ENCODE measurements at regions not wholly inside any gene's neighbourhood (a gene's known extent, or its start where the extent isn't known, plus 50 kb on each side); places are given as distances from the start of the nearest gene placed in this dataset.

DNA sequence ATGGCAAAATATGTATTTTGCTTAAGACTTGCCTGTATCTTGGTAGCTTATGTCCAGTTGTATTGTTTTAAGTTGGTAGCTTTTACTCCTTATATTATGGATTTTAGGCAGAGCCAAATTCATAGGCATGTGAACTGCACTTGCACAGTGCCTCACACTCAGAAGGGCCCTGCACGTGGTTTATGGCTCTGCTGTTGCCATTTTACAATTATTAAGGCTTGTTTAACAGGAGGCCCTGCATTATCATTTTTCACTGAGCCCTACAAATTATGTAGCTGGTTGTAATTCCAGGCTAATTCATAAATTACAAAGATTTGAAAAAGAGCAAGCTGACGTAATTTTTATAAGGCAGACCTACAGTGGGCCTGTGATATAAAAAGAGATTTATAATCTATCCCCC, 537.6 kb upstream of the UBE2E2 start:
- no peak for DNase-seq (ENCODE audit: low spot score in 2 of 2)
- no peak for TF ChIP-seq POLR2A (IDR thresholded peaks at IDR 0.05)
- no peak for TF ChIP-seq POLR2AphosphoS5 (IDR thresholded peaks at IDR 0.05)
- TF ChIP-seq, protein P1, sequence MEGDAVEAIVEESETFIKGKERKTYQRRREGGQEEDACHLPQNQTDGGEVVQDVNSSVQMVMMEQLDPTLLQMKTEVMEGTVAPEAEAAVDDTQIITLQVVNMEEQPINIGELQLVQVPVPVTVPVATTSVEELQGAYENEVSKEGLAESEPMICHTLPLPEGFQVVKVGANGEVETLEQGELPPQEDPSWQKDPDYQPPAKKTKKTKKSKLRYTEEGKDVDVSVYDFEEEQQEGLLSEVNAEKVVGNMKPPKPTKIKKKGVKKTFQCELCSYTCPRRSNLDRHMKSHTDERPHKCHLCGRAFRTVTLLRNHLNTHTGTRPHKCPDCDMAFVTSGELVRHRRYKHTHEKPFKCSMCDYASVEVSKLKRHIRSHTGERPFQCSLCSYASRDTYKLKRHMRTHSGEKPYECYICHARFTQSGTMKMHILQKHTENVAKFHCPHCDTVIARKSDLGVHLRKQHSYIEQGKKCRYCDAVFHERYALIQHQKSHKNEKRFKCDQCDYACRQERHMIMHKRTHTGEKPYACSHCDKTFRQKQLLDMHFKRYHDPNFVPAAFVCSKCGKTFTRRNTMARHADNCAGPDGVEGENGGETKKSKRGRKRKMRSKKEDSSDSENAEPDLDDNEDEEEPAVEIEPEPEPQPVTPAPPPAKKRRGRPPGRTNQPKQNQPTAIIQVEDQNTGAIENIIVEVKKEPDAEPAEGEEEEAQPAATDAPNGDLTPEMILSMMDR (IDR thresholded peaks at IDR 0.05): no peak
- H3K36me3 ChIP-seq: no peaks in the 10 kb centered on the region
- H3K4me1 ChIP-seq: no peaks in the 10 kb centered on the region
- H3K27me3 ChIP-seq: no peaks in the 10 kb centered on the region
- no peak overlapping the region for H3K27ac ChIP-seq
- no peaks in the 10 kb centered on the region for H3K9me3 ChIP-seq
- intact Hi-C loops (cut with DNase I; ENCODE audit: low total_unique reads): no loop called here
- no peak overlapping the region for H3K4me3 ChIP-seq

DNA sequence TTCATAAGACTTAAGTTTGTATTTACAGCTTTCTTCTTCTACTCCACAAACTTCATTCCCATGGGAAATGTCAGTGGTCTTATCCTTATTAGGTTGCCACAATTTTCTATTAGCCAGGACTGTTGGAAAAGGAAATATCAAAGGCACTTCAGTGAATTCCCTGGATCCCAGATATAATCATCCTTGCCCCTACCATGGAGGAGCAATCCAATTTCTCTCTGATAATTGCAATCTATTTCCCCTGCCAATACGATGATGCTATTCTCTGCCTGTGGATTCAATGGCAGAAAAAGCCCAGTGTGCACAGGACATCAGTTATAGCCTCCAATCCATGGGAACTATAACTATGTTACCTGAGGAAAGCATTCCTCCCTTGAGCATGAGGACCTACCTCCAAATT, 536.4 kb upstream of the UBE2E2 start:
- TF ChIP-seq, protein P1 (IDR thresholded peaks at IDR 0.05): no peak
- TF ChIP-seq POLR2AphosphoS5 (IDR thresholded peaks at IDR 0.05) (no peak), POLR2A (IDR thresholded peaks at IDR 0.05) (no peak)
- Histone ChIP-seq H3K27me3 (no peaks in the 10 kb centered on the region), H3K4me1 (no peaks in the 10 kb centered on the region), H3K4me3 (no peak overlapping the region), H3K9me3 (no peaks in the 10 kb centered on the region), H3K36me3 (no peaks in the 10 kb centered on the region), H3K27ac (no peak overlapping the region)
- DNase-seq (ENCODE audit: low spot score in 2 of 2): no peak
- intact Hi-C loops (cut with DNase I; ENCODE audit: low total_unique reads): no loop called here

DNA sequence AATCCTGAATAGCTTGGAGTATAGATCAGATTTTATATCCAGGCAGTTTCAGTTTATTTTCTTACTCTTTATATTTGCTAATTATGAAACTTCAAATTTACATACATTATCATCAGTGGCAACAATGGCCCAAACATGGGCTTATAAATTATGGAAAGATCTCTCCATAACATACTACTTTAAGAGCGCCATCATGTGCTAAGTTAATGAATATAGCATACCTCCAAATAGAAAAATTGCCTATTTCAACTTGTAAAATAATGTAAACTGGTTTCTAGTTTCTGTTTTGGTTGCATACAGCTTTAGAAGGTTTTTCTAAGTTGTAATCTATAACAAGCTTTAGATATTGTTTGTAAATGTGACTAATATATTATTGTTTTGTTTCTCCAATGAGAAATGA, 531.3 kb upstream of the UBE2E2 start:
- Histone ChIP-seq H3K9me3 (peaks cover 0 to 4% of the 10 kb centered on the region in 2 donors), H3K27me3 (no peaks in the 10 kb centered on the region), H3K27ac (no peak overlapping the region), H3K4me1 (no peaks in the 10 kb centered on the region), H3K4me3 (no peak overlapping the region), H3K36me3 (no peaks in the 10 kb centered on the region)
- intact Hi-C loops (cut with DNase I; ENCODE audit: low total_unique reads): no loop called here
- TF ChIP-seq POLR2A (IDR thresholded peaks at IDR 0.05) (no peak), POLR2AphosphoS5 (IDR thresholded peaks at IDR 0.05) (no peak)
- TF ChIP-seq, protein P1 (IDR thresholded peaks at IDR 0.05): no peak
- DNase-seq (ENCODE audit: low spot score in 2 of 2): no peak

DNA sequence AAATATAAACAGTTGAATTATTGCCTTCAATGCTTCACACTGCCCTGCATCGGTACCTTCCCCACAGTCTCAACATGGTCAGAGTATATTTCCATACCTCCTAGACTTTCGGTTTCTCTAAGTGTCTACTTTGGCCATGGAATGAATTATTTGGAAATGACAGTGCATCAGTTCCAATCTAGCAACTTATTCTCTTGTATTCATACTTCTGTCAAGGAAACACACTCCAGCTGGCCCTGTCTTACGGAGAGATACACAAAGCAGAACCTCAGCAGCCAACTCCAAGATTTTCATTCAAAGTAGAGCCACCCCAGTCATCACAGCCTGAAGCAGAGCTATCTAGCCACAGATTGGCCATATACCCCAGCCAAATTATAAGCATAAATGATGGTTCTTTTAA, 518.4 kb upstream of the UBE2E2 start:
- DNase-seq (ENCODE audit: low spot score in 2 of 2): no peak
- H3K36me3 ChIP-seq: no peaks in the 10 kb centered on the region
- no peak overlapping the region for H3K4me3 ChIP-seq
- TF ChIP-seq POLR2A (IDR thresholded peaks at IDR 0.05) (no peak), POLR2AphosphoS5 (IDR thresholded peaks at IDR 0.05) (no peak)
- TF ChIP-seq, protein P1 (IDR thresholded peaks at IDR 0.05): no peak
- intact Hi-C loops (cut with DNase I; ENCODE audit: low total_unique reads): no loop called here
- no peaks in the 10 kb centered on the region for H3K4me1 ChIP-seq
- H3K27me3 ChIP-seq: no peaks in the 10 kb centered on the region
- H3K27ac ChIP-seq: no peak overlapping the region
- no peaks in the 10 kb centered on the region for H3K9me3 ChIP-seq

DNA sequence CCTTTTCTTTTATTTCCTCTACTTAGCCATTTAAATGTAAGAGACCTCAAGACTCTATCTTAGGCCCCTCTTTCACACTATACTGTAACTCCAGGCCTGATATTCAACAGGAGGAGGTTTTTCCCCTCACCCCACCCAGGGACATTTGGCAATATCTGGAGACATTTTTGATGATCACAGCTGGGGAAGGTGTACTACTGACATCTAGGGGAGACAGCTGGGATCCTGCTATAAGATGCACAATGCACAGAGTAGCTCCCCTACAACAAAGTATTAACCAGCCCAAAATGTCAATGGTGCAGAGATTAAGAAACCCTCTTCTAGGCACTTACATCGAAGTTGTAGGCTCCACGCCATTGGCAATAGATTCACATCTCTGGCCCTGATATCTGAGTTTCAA, 517.5 kb upstream of the UBE2E2 start:
- TF ChIP-seq POLR2AphosphoS5 (IDR thresholded peaks at IDR 0.05): no peak
- no peak for TF ChIP-seq POLR2A (IDR thresholded peaks at IDR 0.05)
- TF ChIP-seq, protein P1 (IDR thresholded peaks at IDR 0.05): no peak
- Histone ChIP-seq H3K36me3 (no peaks in the 10 kb centered on the region), H3K9me3 (no peaks in the 10 kb centered on the region), H3K27me3 (no peaks in the 10 kb centered on the region), H3K4me3 (no peak overlapping the region), H3K27ac (no peak overlapping the region), H3K4me1 (no peaks in the 10 kb centered on the region)
- DNase-seq (ENCODE audit: low spot score in 2 of 2): no peak
- intact Hi-C loops (cut with DNase I; ENCODE audit: low total_unique reads): no loop called here
